Astrocyte (in vitro differentiated cells and primary cell): ENCODE measurements at regions not wholly inside any gene's neighbourhood (a gene's known extent, or its start where the extent isn't known, plus 50 kb on each side); places are given as distances from the start of the nearest gene placed in this dataset.
A peak's percentile ranks its signal among the peaks of the same experiment; 100 is the strongest.

Experiments
- DNase-seq: peaks from one replicate; pipeline ENCODE4 v3.0.0-alpha.2; 2010; ENCODE audit warnings: low read depth
- FAIRE-seq: peaks from 2 replicates; lab custom pipeline; 2011; peaks lifted over from hg19 to GRCh38; lab: Jason Lieb, UNC
- H2AFZ ChIP-seq: 2 replicates; pipeline ENCODE4 v1.6.0; 2012; ENCODE audit warnings: low read depth, low read length, inconsistent platforms
- H3K27ac ChIP-seq: 2 replicates; pipeline ENCODE4 v1.5.1; 2011; ENCODE audit warnings: low read depth, low read length, inconsistent platforms
- H3K27me3 ChIP-seq: 2 replicates; pipeline ENCODE4 v1.6.0; 2011; ENCODE audit warnings: low read length, inconsistent platforms; ENCODE audit not compliant: insufficient read depth
- H3K36me3 ChIP-seq: 2 replicates; pipeline ENCODE4 v1.5.1; 2011; ENCODE audit warnings: low read length, inconsistent platforms; ENCODE audit not compliant: insufficient read depth
- H3K4me1 ChIP-seq: 2 replicates; pipeline ENCODE4 v1.5.1; 2011; ENCODE audit warnings: low read length, inconsistent platforms; ENCODE audit not compliant: insufficient read depth
- H3K4me2 ChIP-seq: 2 replicates; pipeline ENCODE4 v1.6.0; 2012; ENCODE audit warnings: low read length, inconsistent platforms
- H3K4me3 ChIP-seq: 2 replicates; pipeline ENCODE4 v1.5.1; 2011; ENCODE audit warnings: low read depth, mild to moderate bottlenecking, low read length, inconsistent platforms; ENCODE audit not compliant: insufficient read depth
- H3K79me2 ChIP-seq: 2 replicates; pipeline ENCODE4 v1.6.0; 2012; ENCODE audit warnings: mild to moderate bottlenecking, low read length, inconsistent platforms; ENCODE audit not compliant: insufficient read depth
- H3K9ac ChIP-seq: 2 replicates; pipeline ENCODE4 v1.6.0; 2012; ENCODE audit warnings: mild to moderate bottlenecking, low read length, inconsistent platforms
- H3K9me3 ChIP-seq: 2 replicates; pipeline ENCODE4 v1.5.1; 2012; ENCODE audit warnings: low read depth, mild to moderate bottlenecking, low read length, inconsistent platforms; ENCODE audit not compliant: insufficient read depth
- H4K20me1 ChIP-seq: 2 replicates; pipeline ENCODE4 v1.6.0; 2012; ENCODE audit warnings: low read length, inconsistent platforms; ENCODE audit not compliant: insufficient read depth
- H3K27ac Mint-ChIP-seq: one replicate; pipeline ENCODE4 v1.8.0; 2021; ENCODE audit warnings: mild to moderate bottlenecking, mixed read lengths; ENCODE audit not compliant: unreplicated experiment
- H3K27me3 Mint-ChIP-seq: one replicate; pipeline ENCODE4 v1.8.0; 2021; ENCODE audit warnings: low read depth, mixed read lengths; ENCODE audit not compliant: unreplicated experiment
- H3K36me3 Mint-ChIP-seq: one replicate; pipeline ENCODE4 v1.8.0; 2021; ENCODE audit warnings: low read depth, mixed read lengths; ENCODE audit not compliant: unreplicated experiment
- H3K4me1 Mint-ChIP-seq: one replicate; pipeline ENCODE4 v1.8.0; 2021; ENCODE audit warnings: low read depth, mixed read lengths; ENCODE audit not compliant: unreplicated experiment
- H3K4me3 Mint-ChIP-seq: one replicate; pipeline ENCODE4 v1.8.0; 2021; ENCODE audit warnings: mild to moderate bottlenecking, moderate library complexity, mixed read lengths; ENCODE audit not compliant: unreplicated experiment
- H3K9me3 Mint-ChIP-seq: one replicate; pipeline ENCODE4 v1.8.0; 2021; ENCODE audit warnings: mild to moderate bottlenecking, mixed read lengths; ENCODE audit not compliant: unreplicated experiment
- CTCF ChIP-seq: IDR thresholded peaks from 2 replicates; pipeline ENCODE4 v1.5.1; 2011; ENCODE audit warnings: low read depth, mild to moderate bottlenecking, inconsistent platforms, low read length, moderate library complexity; ENCODE audit not compliant: insufficient read depth
- EZH2 ChIP-seq: IDR thresholded peaks from 2 replicates; pipeline ENCODE4 v1.6.1; 2012; ENCODE audit warnings: mild to moderate bottlenecking, low read length, inconsistent platforms; ENCODE audit not compliant: insufficient read depth

GRCh38 chr10:34907743-34908430, 92.8 kb upstream of the PARD3 start:
- FAIRE-seq (peak; percentile 20), DNase-seq (no peak)
- H3K4me1 ChIP-seq: peaks cover 8% of the 10 kb centered on the region
- Mint-ChIP-seq H3K4me1 (peaks cover 17% of the 10 kb centered on the region), H3K27me3 (peaks cover 3% of the 10 kb centered on the region), H3K27ac (no peak overlapping the region), H3K4me3 (no peak overlapping the region), H3K36me3 (peaks cover 2% of the 10 kb centered on the region), H3K9me3 (no peaks in the 10 kb centered on the region)
- no peaks in the 10 kb centered on the region for H3K36me3 ChIP-seq
- H3K9me3 ChIP-seq: no peaks in the 10 kb centered on the region
- no peak overlapping the region for H2AFZ ChIP-seq
- no peaks in the 10 kb centered on the region for H4K20me1 ChIP-seq
- H3K27ac ChIP-seq: no peak overlapping the region
- peak overlapping the region; percentile 5 for H3K9ac ChIP-seq
- H3K4me3 ChIP-seq: no peak overlapping the region
- H3K27me3 ChIP-seq: no peaks in the 10 kb centered on the region
- no peak for TF ChIP-seq EZH2
- TF ChIP-seq CTCF: no peak
- H3K79me2 ChIP-seq: no peaks in the 10 kb centered on the region
- H3K4me2 ChIP-seq: peak overlapping the region; percentile 45

GRCh38 chr10:34906067-34906965, 91.2 kb upstream of the PARD3 start:
- H4K20me1 ChIP-seq: no peaks in the 10 kb centered on the region
- Mint-ChIP-seq H3K9me3 (no peaks in the 10 kb centered on the region), H3K4me1 (peaks cover 17% of the 10 kb centered on the region), H3K27ac (no peak overlapping the region), H3K4me3 (no peak overlapping the region), H3K36me3 (peaks cover 2% of the 10 kb centered on the region), H3K27me3 (no peaks in the 10 kb centered on the region)
- peak; percentile 22 for DNase-seq
- no peaks in the 10 kb centered on the region for H3K27me3 ChIP-seq
- no peak for FAIRE-seq
- no peak overlapping the region for H3K27ac ChIP-seq
- no peaks in the 10 kb centered on the region for H3K36me3 ChIP-seq
- H3K4me1 ChIP-seq: peaks cover 8% of the 10 kb centered on the region
- H3K9me3 ChIP-seq: no peaks in the 10 kb centered on the region
- H3K79me2 ChIP-seq: no peaks in the 10 kb centered on the region
- peak overlapping the region; percentile 17 for H2AFZ ChIP-seq
- no peak overlapping the region for H3K4me3 ChIP-seq
- TF ChIP-seq CTCF (no peak), EZH2 (no peak)
- no peak overlapping the region for H3K9ac ChIP-seq
- peak overlapping the region; percentile 6 for H3K4me2 ChIP-seq
